Gastrocnemius medialis (tissue), 4 donors: ENCODE measurements at regions not wholly inside any gene's neighbourhood (a gene's known extent, or its start where the extent isn't known, plus 50 kb on each side); places are given as distances from the start of the nearest gene placed in this dataset.

Experiments
- ATAC-seq, 2 donors: fragments of 150-250 bp; one replicate each; pipeline ENCODE4 v1.9.1; 2016
- DNase-seq, 2 donors: peaks; one replicate each; pipeline ENCODE4 v3.0.0-alpha.2; 2019
- H3K27ac ChIP-seq, 4 donors: fragments of 200-600 bp; sonication (generic); 1 replicate in 1 of 4; 2 replicates in 3 of 4; pipeline ENCODE4 v1.5.1; 2016 to 2018; ENCODE audit warnings: mild to moderate bottlenecking in 2 of 4, moderate library complexity in 1 of 4
- H3K27me3 ChIP-seq, 3 donors: fragments of 200-600 bp; sonication (generic) in 2 of 3; 1 replicate in 1 of 3; 2 replicates in 2 of 3; pipeline versions ENCODE4 v1.5.1 to v1.6.0; 2016 to 2019; ENCODE audit warnings: mild to moderate bottlenecking in 1 of 3, moderate library complexity in 1 of 3
- H3K36me3 ChIP-seq, 2 donors: fragments of 200-600 bp; sonication (generic) in 1 of 2; one replicate each; pipeline ENCODE4 v1.5.1; 2017 to 2018
- H3K4me1 ChIP-seq, 2 donors: fragments of 200-600 bp; sonication (generic) in 1 of 2; one replicate each; pipeline ENCODE4 v1.5.1; 2016 to 2017; ENCODE audit warnings: mild to moderate bottlenecking in 2 of 2
- H3K4me3 ChIP-seq, 4 donors: fragments of 200-600 bp; sonication (generic) in 3 of 4; 1 replicate in 1 of 4; 2 replicates in 3 of 4; pipeline ENCODE4 v1.5.1; 2016 to 2019; ENCODE audit warnings: mild to moderate bottlenecking in 2 of 4
- H3K9me3 ChIP-seq, 3 donors: fragments of 200-600 bp; sonication (generic) in 2 of 3; 1 replicate in 1 of 3; 2 replicates in 2 of 3; pipeline ENCODE4 v1.5.1; 2016 to 2019
- CTCF ChIP-seq, 5 experiments: fragments of 450-650 bp in 3 of 5; fragments of 200-600 bp in 2 of 5; sonication (generic) in 2 of 5; IDR thresholded peaks in 4 of 5; conservative IDR thresholded peaks in 1 of 5; 1 replicate in 4 of 5; 2 replicates in 1 of 5; pipeline ENCODE4 v1.5.1; 2016 to 2019; ENCODE audit warnings: antibody characterized with exemption in 5 of 5, mild to moderate bottlenecking in 3 of 5, moderate library complexity in 3 of 5
- POLR2A ChIP-seq, 2 donors: fragments of 450-650 bp; IDR thresholded peaks; one replicate each; pipeline ENCODE4 v1.6.1; 2017; ENCODE audit warnings: antibody characterized with exemption in 2 of 2, mild to moderate bottlenecking in 2 of 2, moderate library complexity in 2 of 2
- in situ Hi-C, 4 donors: fragments of 200-750 bp; cut with MboI; loops; one replicate each; pipeline versions ENCODE4 v1.15.0 to v1.8.0; 2017; ENCODE audit warnings: low sequenced_read_pairs in 4 of 4
- intact Hi-C: fragments of 100-400 bp; cut with DNase I; formaldehyde crosslinking; loops from one replicate; pipeline ENCODE4 v1.15.1; 2023; ENCODE audit warnings: low total_unique reads

DNA sequence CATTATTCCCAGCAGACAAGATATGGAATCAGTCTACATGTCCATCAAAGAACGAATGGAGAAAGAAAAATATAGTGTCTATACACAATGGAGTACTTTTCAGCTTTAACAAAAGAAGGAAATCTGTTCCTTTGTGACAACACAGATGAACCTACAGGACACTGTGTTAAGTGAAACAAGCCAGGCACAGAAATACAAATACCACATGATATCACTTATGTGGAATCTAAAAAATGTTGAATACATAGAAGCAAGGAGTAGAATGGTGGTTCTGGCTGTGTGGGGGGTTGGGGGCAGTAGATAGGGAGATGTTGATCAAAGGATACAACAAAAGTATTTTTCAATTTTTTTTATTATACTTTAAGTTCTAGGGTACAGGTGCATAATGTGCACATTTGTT is 347.7 kb upstream of the MAP2 start:
- Histone ChIP-seq H3K36me3 (no peaks in the 10 kb centered on the region), H3K4me1 (no peaks in the 10 kb centered on the region), H3K27me3 (no peaks in the 10 kb centered on the region), H3K9me3 (no peaks in the 10 kb centered on the region), H3K4me3 (no peak overlapping the region), H3K27ac (no peak overlapping the region)
- TF ChIP-seq POLR2A (IDR thresholded peaks at IDR 0.05) (no peak), CTCF (IDR thresholded peaks at IDR 0.05 in 4 of 5, conservative IDR thresholded peaks at IDR 0.05 in 1 of 5) (no peak)
- intact Hi-C loops: no loop called here
- in situ Hi-C loops: no loop called here
- ATAC-seq: no peak
- no peak for DNase-seq

GRCh38 chr2:209086761-209087160 is 337.1 kb upstream of the MAP2 start:
- H3K36me3 ChIP-seq: no peaks in the 10 kb centered on the region
- DNase-seq: no peak
- in situ Hi-C loops: no loop called here
- intact Hi-C loops: no loop called here
- no peaks in the 10 kb centered on the region for H3K9me3 ChIP-seq
- H3K4me1 ChIP-seq: no peaks in the 10 kb centered on the region
- ATAC-seq: no peak
- no peaks in the 10 kb centered on the region for H3K27me3 ChIP-seq
- no peak overlapping the region for H3K4me3 ChIP-seq
- H3K27ac ChIP-seq: no peak overlapping the region
- TF ChIP-seq CTCF (IDR thresholded peaks at IDR 0.05 in 4 of 5, conservative IDR thresholded peaks at IDR 0.05 in 1 of 5) (no peak), POLR2A (IDR thresholded peaks at IDR 0.05) (no peak)

DNA sequence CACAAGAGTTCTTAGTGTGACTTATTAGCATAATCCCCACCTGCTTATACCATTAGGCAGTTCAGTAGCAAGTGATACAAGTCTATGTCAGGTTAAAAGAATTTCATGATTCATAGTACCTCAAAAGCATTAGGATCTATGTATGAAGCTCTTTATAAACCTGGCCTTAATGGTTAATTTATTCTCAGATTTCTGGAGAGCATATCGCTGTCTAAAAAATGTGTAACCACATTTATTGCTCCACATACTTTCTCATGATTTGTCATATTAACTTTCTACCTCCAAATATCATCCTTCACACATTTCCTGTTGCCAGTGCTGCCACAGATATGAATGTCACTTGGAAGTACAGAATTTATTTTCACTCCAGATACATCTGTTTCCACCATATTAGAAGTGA is 332.8 kb upstream of the MAP2 start:
- TF ChIP-seq CTCF (IDR thresholded peaks at IDR 0.05 in 4 of 5, conservative IDR thresholded peaks at IDR 0.05 in 1 of 5): no peak
- TF ChIP-seq POLR2A (IDR thresholded peaks at IDR 0.05): no peak
- H3K27ac ChIP-seq: no peak overlapping the region
- H3K4me3 ChIP-seq: no peak overlapping the region
- DNase-seq: no peak
- in situ Hi-C loops (no loop called here), intact Hi-C loops (no loop called here)
- ATAC-seq: no peak
- H3K9me3 ChIP-seq: no peaks in the 10 kb centered on the region
- H3K4me1 ChIP-seq: no peaks in the 10 kb centered on the region
- H3K36me3 ChIP-seq: no peaks in the 10 kb centered on the region
- H3K27me3 ChIP-seq: no peaks in the 10 kb centered on the region

GRCh38 chr2:209094221-209094620 is 329.6 kb upstream of the MAP2 start:
- Histone ChIP-seq H3K9me3 (no peaks in the 10 kb centered on the region), H3K27me3 (no peaks in the 10 kb centered on the region), H3K36me3 (no peaks in the 10 kb centered on the region), H3K27ac (no peak overlapping the region), H3K4me3 (no peak overlapping the region), H3K4me1 (no peaks in the 10 kb centered on the region)
- no peak for TF ChIP-seq CTCF (IDR thresholded peaks at IDR 0.05 in 4 of 5, conservative IDR thresholded peaks at IDR 0.05 in 1 of 5)
- no peak for TF ChIP-seq POLR2A (IDR thresholded peaks at IDR 0.05)
- in situ Hi-C loops: no loop called here
- DNase-seq (no peak), ATAC-seq (no peak)
- intact Hi-C loops: no loop called here

GRCh38 chr2:209095432-209095831 is 328.4 kb upstream of the MAP2 start:
- no peak overlapping the region for H3K27ac ChIP-seq
- H3K36me3 ChIP-seq: no peaks in the 10 kb centered on the region
- no peak for ATAC-seq
- DNase-seq: no peak
- H3K27me3 ChIP-seq: no peaks in the 10 kb centered on the region
- no peaks in the 10 kb centered on the region for H3K9me3 ChIP-seq
- TF ChIP-seq POLR2A (IDR thresholded peaks at IDR 0.05) (no peak), CTCF (IDR thresholded peaks at IDR 0.05 in 4 of 5, conservative IDR thresholded peaks at IDR 0.05 in 1 of 5) (no peak)
- no peaks in the 10 kb centered on the region for H3K4me1 ChIP-seq
- intact Hi-C loops (no loop called here), in situ Hi-C loops (no loop called here)
- H3K4me3 ChIP-seq: no peak overlapping the region
